Breast epithelium (tissue), 3 donors: ENCODE measurements at regions not wholly inside any gene's neighbourhood (a gene's known extent, or its start where the extent isn't known, plus 50 kb on each side); places are given as distances from the start of the nearest gene placed in this dataset.

ENCODE experiments used
- POLR2A ChIP-seq: fragments of 450-650 bp; IDR thresholded peaks from one replicate; pipeline ENCODE4 v1.6.1; 2016; ENCODE audit warnings: antibody characterized with exemption, mild to moderate bottlenecking, moderate library complexity
- POLR2AphosphoS5 ChIP-seq, 3 donors: sonication (generic); formaldehyde crosslinking; IDR thresholded peaks; one replicate each; pipeline ENCODE4 v1.6.1; 2017; ENCODE audit warnings: antibody characterized with exemption in 3 of 3
- TF ChIP-seq, protein P1 (sequence below), 3 donors: fragments of 450-650 bp; IDR thresholded peaks; one replicate each; pipeline ENCODE4 v1.5.1; 2016 to 2017; ENCODE audit warnings: antibody characterized with exemption in 3 of 3, mild to moderate bottlenecking in 3 of 3, moderate library complexity in 3 of 3

DNA sequence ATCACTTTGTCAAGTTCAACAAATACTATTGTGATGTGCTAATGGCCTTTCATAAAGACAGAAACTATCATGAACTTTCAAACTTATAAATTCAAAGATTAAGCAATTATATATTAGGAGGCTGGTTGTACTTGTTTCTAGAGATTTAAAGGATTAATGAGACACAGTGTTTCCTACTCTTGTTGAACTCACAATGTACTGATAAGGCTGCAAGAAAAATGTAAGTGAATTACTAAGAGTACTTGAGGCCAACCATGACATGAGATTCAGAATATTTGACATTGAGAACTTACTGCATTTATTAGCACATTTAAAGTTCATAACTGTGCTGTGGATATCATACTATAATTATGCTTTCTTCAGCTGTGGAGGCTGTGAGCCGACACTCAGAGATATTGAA lies 1210.5 kb upstream of the SORCS1 start:
- TF ChIP-seq, protein P1, sequence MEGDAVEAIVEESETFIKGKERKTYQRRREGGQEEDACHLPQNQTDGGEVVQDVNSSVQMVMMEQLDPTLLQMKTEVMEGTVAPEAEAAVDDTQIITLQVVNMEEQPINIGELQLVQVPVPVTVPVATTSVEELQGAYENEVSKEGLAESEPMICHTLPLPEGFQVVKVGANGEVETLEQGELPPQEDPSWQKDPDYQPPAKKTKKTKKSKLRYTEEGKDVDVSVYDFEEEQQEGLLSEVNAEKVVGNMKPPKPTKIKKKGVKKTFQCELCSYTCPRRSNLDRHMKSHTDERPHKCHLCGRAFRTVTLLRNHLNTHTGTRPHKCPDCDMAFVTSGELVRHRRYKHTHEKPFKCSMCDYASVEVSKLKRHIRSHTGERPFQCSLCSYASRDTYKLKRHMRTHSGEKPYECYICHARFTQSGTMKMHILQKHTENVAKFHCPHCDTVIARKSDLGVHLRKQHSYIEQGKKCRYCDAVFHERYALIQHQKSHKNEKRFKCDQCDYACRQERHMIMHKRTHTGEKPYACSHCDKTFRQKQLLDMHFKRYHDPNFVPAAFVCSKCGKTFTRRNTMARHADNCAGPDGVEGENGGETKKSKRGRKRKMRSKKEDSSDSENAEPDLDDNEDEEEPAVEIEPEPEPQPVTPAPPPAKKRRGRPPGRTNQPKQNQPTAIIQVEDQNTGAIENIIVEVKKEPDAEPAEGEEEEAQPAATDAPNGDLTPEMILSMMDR (IDR thresholded peaks at IDR 0.05): no peak
- TF ChIP-seq POLR2A (no peak), POLR2AphosphoS5 (IDR thresholded peaks at IDR 0.05) (no peak)
